M059J (cell line): ENCODE measurements at regions not wholly inside any gene's neighbourhood (a gene's known extent, or its start where the extent isn't known, plus 50 kb on each side); places are given as distances from the start of the nearest gene placed in this dataset.
"Not testable (repeated sequence)": the region's sequence is repeated elsewhere in the genome, so short reads cannot be mapped to it uniquely, and the experiment has no call there.

Source experiments
- DNase-seq: peaks from one replicate; pipeline ENCODE4 v3.0.0-alpha.2; 2012; ENCODE audit warnings: low read depth

DNA sequence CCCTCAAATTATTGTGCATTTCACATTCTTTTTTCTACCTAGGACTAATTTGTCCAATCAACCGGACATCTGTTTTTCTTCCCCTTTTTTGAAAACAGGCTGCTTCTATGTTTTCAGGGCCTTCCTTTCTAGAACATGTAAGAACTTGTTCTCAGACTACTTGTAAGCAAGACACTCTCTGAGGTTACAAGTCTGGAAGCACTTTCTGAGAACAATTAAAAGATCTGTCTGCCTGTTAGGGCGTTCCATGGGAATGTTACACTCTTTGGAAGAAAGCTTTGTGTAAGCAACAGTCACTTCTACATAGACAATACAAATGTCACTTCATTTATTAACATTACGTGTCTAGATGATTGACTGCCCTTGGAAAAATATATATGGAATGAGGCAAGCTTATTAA lies 50.9 kb upstream of the HSPB3 start:
- no peak for DNase-seq

DNA sequence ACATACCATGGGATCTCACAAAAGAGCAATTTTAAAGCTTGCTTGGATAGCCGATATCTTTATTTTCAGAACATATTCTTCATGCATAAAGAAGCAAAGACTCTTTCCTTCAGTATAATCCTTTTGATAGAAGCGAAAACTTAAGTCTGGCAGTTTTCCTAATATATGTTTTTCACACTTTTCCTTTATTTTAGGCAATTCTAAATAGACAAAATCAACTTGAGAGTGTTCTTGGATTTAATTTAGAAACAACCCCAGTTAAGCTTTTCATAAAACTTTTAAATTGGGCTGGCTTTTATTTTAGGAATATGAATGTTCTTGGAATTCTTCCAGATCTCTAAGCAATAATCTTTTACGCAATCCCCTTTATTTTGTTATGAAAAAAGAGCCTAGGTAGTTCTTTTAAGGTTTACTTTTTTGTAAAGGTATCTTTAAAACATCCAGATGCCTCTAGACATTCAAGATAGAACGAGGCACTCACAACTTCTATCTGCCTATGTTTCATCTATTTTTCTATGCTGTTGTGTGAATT lies 51.5 kb upstream of the HSPB3 start:
- DNase-seq = no peak

DNA sequence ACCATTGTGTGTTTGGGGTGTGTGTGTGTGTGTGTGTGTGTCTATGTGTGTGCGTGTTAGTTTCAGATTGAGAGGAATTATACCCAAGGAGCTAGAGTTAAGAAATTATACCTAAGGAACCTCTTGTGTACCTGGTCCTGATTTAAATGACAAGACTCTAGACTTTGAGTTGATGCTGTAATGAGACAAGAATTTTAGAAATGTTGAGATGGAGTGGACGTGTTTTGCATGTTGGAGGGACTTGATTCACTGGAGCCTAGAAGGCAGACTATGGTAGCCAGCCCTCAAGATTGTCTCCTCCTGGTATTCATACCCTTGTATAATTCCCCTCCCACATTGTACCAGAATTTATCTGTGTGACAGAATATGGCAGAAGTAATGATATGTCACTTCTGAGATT lies 52.4 kb upstream of the HSPB3 start:
- DNase-seq = no peak

DNA sequence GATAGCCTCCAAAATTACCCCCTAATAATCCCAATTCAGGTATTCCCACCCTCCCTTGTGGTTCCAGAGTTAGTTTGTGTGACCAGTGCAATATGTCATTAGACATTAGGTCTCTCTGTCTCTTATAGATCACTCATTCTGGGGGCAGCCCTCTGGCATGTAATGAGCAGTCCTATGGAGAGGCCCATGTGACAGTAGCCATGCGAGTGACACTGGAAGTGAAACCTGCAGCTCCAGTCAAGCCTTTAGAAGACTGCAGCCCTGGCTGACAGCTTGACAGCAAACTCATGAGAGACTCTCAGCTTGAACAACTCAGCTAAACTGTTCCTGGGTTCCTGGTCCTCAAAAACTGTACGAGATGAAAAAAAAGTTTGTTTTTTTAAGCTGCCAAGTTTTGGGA lies 54.0 kb upstream of the HSPB3 start:
- DNase-seq = no peak

DNA sequence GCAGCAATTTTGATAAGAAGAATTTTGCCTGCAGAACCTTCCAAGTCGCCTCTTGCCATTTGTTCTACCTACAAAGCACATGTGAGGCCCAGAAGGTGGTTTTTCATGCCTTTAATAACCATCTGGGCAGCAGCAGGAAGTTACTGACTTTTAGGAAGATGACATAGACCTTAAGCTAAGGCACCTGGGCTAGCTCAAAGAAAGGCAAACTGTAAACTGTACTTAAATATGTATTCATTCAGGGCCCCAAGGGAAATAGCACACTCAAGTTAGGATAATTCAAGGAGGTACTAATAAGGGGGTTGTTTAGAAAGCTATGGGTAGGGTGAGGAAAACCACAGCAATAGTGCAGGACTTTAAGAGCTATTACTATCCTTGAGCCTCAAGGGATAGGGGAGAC lies 57.3 kb upstream of the HSPB3 start:
- DNase-seq = no peak

DNA sequence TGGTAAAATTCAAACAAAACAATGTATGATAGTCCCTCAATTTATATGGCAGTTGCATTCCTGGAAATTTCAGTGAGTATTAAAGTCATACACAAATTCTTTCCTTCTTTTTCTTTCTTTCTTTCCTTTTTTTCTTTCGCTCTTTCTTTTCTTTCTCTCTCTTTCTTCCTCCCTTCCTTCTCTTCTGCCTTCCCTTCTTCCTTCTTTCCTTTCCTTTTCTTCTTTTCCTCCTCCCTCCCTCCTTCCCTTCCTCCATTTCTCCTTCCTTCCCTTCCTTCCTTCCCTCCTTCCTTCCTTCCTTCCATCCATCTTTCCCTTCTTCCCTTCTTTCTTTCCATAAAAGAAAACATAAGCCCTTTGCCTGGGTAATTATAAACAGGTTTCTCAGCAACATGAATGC lies 58.1 kb upstream of the HSPB3 start:
- DNase-seq = no peak

DNA sequence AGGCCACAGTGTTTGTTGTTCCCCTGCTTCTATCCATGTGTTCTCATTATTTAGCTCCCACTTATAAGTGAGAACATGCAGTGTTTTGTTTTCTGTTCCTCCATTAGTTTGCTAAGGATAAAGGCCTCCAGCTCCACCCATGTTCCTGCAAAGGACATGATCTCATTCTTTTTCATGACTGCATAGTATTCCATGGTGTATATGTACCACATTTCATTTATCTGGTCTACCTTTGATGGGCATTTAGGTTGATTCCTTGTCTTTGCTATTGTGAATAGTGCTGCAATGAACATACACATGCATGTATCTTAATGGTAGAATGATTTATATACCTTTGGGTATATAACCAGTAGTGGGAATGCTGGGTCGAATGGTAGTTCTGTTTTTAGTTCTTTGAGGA lies 62.5 kb upstream of the HSPB3 start:
- not testable (repeated sequence) for DNase-seq

DNA sequence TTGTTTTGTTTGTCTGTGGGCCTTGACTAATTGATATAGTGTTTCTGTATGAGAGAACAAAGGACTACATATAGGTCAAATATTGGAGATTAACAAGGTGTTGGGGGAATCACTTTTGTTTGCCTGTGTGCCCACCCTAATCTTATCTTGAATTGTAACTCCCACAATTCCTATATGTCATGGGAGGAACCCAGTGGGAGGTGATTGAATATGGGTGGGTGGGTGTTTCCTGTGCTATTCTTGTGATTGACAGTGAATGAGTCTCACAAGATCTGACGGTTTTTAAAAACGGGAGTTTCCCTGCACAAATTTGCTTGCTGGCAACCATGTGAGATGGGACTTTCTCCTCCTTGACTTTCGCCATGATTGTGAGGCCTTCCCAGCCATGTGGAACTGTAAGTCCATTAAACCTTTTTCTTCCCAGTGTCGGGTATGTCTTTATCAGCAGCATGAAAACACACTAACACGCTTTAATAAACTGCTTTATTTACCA lies 64.9 kb upstream of the HSPB3 start:
- no peak for DNase-seq

DNA sequence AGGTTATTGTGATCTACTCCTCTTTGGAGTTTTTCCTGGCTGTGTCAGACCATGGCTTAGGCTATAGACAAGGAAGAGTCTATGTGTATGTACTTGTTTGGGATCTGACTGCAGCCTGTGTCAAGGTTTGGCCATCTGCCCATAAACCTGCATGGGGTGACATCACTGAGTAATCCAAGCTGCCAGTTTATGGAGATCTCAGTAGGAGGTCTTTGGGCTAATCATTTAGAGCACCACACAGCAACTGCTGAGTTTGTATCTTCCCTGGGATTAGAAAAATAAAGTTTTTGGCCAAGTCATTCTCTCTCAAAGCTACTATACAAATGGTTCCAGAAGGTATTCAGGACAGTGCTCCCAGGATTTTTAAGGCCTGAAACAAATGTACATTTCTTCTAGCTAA lies 65.5 kb upstream of the HSPB3 start:
- DNase-seq = peak; percentile 96

DNA sequence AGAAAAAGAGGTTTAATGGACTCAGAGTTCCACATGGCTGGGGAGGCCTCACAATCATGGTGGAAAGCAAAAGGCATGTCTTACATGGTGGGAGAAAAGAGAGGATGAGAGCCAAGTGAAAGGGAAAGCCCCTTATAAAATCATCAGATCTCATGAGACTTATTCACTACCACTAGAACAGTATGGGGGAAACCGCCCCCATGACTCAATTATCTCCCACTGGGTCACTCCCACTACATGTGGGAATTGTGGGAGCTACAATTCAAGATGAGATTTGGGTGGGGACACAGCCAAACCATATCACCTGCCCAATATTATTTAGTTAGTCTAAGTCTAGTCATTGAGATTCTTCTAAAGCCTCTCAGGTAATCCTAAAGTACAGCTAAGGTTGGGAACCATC lies 66.1 kb upstream of the HSPB3 start:
- DNase-seq = not testable (repeated sequence)

DNA sequence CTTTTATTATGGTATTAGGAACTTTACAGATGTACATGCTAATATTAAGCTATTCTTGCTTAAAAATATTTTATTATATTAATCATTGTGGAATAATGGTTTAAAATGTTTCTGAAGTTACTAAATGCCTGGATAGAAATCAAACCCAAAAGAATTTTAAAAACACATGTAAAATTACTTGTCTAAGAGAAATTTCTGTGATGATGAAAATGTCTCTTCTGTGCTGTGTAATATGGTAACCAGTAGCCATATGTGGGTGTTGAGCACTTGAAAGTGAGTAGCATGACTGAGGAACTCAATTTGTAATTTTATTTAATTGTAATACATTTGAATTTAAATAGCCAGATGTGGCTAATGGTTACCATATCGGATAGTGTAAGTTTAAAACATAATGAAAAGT lies 66.7 kb upstream of the HSPB3 start:
- no peak for DNase-seq

DNA sequence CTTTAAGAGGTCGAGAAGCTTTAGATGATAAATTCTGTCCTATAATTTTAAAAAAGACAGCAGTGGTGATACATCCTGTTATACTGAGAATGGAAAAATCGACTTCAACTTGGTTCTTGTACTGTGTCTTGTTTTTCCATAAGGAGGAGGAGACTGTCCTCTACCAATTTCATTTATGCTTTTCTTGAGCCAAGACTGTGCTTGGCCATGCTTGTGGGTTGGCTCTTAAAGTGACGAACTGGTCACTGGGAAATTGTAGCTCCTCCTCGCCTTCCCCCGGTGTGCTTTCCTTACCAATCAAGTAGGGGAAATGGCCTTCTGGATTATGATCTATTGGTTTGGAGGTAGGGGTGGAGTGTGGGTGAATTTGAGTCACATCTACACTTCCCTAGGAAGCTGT lies 67.1 kb upstream of the HSPB3 start:
- no peak for DNase-seq

DNA sequence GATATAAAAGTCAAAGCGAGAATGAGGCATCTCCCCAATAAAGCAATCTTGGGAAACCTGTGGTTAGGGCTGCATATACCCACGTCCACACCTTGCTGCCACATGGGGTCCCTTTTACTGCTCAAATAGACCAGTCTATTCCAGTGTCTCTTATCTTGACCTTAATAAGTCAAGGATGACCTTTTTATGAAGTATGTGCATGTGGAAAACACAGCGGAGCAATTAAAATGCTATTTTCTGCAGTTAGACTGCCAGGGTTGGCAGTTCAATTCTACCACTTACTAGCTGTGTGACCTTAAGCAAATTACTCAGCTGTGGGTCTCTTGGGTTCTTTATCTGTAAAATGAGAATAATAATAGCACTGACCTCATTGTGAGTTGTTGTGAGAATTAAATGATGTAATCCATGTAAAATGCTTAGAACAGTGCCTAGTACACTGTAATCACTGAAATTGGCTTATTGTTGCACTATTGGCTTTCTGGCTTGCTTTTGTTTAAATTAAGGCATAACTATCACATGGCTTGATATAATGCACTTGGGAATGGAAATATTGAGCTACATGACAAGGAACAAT lies 67.8 kb upstream of the HSPB3 start:
- peak; percentile 65 for DNase-seq

DNA sequence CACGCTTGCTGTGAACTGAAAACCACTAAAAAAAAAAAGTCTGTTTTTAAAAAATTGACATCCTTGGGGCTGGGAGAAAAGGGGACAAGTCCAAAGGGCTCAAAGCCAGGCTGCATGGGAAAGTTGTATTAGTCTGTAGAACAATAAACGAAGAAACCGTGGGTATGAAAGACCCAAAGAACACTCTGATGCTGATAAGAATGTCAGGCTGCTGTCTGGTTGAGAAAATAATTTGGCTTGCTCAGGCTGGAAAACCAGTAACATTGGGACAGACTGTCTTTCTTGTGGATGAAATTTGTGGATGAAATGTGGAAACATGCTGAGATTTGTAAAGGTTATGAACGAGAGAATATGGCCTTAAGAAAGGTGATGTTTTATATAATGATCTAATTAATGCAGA lies 68.5 kb upstream of the HSPB3 start:
- DNase-seq = no peak

DNA sequence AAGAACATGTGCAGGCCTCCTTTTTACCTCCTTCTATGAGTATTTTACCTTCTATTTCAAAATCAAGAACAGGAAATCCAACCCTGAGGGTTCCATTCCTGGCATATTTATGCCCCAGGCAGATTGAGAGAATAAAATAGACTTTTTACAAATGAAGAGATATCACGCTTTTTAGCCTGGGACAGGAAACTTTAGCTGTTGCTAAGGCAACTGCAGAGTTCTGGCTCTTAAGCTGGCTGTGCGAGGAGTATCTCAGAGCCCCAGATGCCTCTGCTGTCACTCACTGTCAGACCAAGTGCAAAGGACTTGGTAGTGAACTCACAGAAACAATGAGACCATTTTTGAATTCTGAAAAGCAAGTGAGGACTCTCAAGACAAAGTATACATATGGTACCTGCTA lies 69.5 kb upstream of the HSPB3 start:
- peak; percentile 80 for DNase-seq

DNA sequence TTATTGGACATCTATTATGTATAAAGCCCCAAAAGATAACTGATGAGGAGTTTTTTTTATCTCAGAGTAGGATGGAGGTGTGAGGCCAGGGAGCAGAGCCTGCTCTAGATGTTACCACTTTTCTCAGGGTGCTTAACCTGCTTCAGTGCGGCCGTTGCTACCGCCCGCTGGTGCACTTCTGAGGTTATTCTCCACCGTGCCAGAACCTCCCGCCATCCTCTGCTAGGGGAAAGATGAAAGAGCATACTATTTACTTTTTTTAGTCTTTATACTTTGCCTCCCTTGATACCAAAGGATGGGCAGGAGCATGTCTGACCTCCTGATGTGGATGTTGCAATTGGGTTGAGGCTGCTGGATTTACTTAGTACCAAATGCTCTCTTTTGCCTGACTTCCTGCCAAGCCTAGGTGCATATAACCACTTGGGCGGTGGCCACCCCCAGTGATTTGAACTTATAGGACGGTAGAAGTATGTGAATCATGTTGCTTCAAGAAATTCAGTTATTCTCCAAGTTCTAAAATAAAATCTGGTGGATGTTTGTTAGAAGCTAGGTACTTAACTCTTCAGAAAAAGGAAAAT lies 71.1 kb upstream of the HSPB3 start:
- DNase-seq = no peak

DNA sequence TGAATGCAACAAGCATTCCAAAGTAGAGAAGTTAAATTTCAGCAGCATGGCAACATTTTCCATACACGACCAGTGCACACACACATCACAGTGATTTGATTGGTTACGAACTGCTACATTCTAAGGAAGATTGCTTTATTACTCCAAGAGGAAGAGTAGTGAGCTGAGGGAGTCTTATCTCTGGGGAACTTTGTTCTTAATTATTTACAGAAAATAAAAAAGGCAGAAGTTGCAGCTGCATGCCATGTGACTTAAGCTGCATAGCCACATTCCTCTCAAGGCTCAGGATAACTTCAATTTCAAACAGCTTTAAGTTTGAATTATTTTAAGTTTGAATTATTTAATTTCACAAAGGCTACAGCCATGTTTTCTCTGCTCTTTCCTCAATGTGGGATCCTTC lies 71.6 kb upstream of the HSPB3 start:
- DNase-seq = no peak

DNA sequence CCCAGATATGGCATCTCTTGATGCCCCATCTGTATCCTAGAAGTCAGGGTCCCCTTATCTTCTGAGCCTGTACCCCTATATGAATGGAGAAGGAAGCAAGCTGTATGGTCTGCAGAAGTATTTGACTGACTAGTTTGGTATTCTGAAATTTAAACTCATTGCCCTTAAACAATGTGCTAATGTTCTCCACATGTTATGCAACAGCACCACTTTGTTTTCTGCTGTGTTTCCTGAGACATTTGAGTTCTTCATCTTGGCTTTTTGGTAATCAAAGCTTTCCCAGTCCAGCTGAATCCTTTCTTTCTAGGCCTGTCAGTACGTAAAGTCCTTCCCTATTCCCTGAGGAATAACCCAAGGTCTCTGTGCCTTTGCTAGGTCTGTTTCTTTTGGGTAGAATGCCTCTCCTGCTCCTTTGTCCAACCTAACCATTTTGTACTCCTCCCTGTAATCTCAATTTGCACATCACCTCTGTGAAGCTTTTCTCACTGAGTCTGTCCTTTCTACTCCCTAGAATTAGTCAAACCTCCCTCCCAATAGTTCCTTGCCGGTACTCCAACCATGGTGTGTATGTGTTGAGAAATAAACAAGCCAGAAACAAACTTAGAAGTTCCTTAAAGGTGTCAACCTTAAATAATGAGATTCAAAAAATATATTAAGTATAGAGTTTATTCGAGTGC lies 72.1 kb upstream of the HSPB3 start:
- peak; percentile 3 for DNase-seq

DNA sequence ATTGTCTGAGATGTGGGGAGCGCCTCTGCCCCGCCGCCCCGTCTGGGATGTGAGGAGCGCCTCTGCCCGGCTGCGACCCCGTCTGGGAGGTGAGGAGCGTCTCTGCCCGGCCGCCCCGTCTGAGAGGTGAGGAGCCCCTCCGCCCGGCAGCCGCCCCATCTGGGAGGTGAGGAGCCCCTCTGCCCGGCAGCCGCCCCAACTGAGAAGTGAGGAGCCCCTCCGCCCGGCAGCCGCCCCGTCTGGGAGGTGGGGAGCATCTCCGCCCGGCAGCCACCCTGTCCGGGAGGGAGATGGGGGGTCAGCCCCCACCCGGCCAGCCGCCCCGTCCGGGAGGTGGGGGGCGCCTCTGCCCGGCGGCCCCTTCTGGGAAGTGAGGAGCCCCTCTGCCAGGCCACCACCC lies 70.9 kb upstream of the ARL15 start:
- not testable (repeated sequence) for DNase-seq

DNA sequence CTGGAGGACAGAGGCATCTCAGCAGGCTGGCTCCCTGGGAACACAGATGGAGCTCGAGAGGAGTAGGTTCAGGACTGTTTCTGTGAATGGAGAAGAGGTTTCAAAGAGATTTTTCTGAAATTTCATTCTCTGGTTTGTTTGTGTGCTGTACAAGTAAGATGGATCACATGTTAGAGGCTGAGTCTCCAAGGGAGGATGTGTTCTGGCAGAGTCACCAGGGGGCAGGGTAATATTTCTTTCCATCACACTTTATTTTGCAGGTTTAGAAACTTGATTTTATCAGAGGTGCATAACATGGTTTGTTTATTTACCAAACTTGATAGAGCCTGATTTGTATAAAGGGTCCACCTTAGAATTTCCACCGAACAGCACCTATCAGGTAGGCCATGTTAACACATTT lies 69.2 kb upstream of the ARL15 start:
- DNase-seq = no peak

DNA sequence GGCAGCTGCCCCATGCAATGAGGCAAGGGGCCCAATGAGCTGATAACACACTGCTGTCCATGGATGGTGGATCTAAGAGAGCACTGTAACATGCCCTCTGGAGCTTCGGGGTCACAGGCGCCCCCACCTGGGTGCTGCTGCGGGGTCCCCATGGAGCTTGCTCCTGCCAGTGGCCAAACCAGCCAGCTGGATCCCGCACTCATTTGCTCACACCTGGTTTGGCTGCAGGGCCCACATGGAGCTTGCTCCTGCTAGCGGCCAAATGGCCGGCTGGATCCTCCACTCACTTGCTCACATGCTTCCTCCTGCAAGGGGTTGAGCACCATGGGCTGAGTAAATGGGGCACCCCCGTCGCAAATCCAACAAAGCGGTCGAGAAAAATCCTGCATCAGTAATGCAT lies 68.3 kb upstream of the ARL15 start:
- DNase-seq = no peak

DNA sequence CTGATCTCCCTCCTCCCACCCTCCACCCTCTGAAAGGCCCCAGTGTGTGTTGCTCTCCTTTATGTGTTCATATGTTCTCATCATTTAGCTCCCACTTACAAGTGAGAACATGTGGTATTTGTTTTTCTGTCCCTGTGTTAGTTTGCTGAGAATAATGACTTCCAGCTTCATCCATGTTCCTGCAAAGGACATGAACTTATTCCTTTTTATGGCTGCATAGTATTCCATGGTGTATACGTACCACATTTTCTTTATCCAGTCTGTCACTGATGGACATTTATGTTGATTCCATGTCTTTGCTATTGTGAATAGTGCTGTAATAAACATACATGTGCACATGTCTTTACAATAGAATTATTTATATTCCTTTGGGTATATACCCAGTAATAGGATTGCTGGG lies 67.0 kb upstream of the ARL15 start:
- DNase-seq = not testable (repeated sequence)

DNA sequence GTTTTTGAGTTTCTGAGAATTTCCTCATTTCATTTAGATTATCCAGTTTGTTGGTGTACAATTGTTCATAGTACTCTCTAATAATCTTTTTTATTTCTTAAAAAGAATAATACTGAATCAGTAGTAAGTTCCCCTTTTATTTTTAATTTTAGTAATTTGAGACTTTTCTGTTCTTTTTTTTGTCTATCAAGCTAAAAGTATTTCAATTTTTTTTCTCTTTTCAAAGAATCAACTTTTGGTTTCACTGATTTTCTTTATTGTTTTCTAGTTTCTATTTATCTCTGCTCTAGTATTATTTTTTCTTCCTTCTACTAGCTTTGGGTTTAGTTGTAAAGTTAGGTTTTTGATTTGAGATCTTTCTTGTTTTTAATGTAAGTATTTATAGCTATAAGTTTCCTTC lies 60.6 kb upstream of the ARL15 start:
- DNase-seq = no peak
